B cell (primary cell): ENCODE measurements at regions not wholly inside any gene's neighbourhood (a gene's known extent, or its start where the extent isn't known, plus 50 kb on each side); places are given as distances from the start of the nearest gene placed in this dataset.
A peak's percentile ranks its signal among the peaks of the same experiment; 100 is the strongest.

Experiments used
- ATAC-seq: fragments of 200-7000 bp; cut with Tn5 transposase; one replicate; pipeline ENCODE4 v1.10.0; 2021; ENCODE audit warnings: low read depth, mild to moderate bottlenecking, moderate number of reproducible peaks, moderate library complexity
- CTCF ChIA-PET: fragments of 350-600 bp; sonication (Branson Sonifier 250); formaldehyde crosslinking; loops from one replicate; lab custom pipeline; 2021; ENCODE audit warnings: antibody characterized with exemption, inconsistent platforms; lab: Charles Lee
- POLR2A ChIA-PET: fragments of 350-600 bp; sonication (Branson Sonifier 250); formaldehyde crosslinking; loops from one replicate; lab custom pipeline; 2021; ENCODE audit warnings: antibody characterized with exemption; lab: Charles Lee
- DNase-seq: peaks from one replicate; pipeline ENCODE4 v3.0.0; 2013
- H2AFZ ChIP-seq: 2 replicates; pipeline ENCODE4 v1.6.1; 2012; ENCODE audit warnings: mild to moderate bottlenecking, low read depth, low read length; ENCODE audit not compliant: insufficient read depth, poor library complexity, severe bottlenecking
- H3K27ac ChIP-seq, 2 donors: 1 replicate in 1 of 2; 2 replicates in 1 of 2; pipeline ENCODE4 v1.5.1; 2012 to 2013; ENCODE audit warnings: low read length in 2 of 2, mild to moderate bottlenecking in 2 of 2, moderate library complexity in 1 of 2
- H3K27me3 ChIP-seq, 4 experiments: fragments of 200-600 bp in 1 of 4; sonication (generic) in 1 of 4; replicated peaks in 1 of 4; 1 replicate in 2 of 4; 2 replicates in 2 of 4; pipeline versions ENCODE4 v1.6.1 to v1.7.0; 2013 to 2016; ENCODE audit warnings: low read length in 3 of 4, mild to moderate bottlenecking in 2 of 4, mixed read lengths in 1 of 4, moderate library complexity in 1 of 4; ENCODE audit not compliant: insufficient read depth in 4 of 4, control insufficient read depth in 3 of 4; ENCODE audit errors: control extremely low read depth in 1 of 4
- H3K36me3 ChIP-seq, 2 experiments: replicated peaks in 1 of 2; 1 replicate in 1 of 2; 2 replicates in 1 of 2; pipeline versions ENCODE4 v1.6.1 to v1.7.1; 2013; ENCODE audit warnings: low read length in 1 of 2; ENCODE audit not compliant: insufficient read depth in 2 of 2, control insufficient read depth in 1 of 2; ENCODE audit errors: control extremely low read depth in 1 of 2, extremely low read depth in 1 of 2
- H3K4me1 ChIP-seq, 2 donors: fragments of 200-600 bp in 1 of 2; sonication (generic) in 1 of 2; 1 replicate in 1 of 2; 2 replicates in 1 of 2; pipeline versions ENCODE4 v1.5.1 to v1.6.1; 2013 to 2017; ENCODE audit warnings: low read length in 2 of 2; ENCODE audit not compliant: control insufficient read depth in 2 of 2, insufficient read depth in 2 of 2
- H3K4me2 ChIP-seq: replicated peaks from 2 replicates; pipeline ENCODE3; 2012; ENCODE audit warnings: mild to moderate bottlenecking, low read depth, low read length; ENCODE audit not compliant: poor library complexity, severe bottlenecking
- H3K4me3 ChIP-seq, 5 experiments: fragments of 200-600 bp in 1 of 5; sonication (generic) in 1 of 5; 1 replicate in 3 of 5; 2 replicates in 2 of 5; pipeline versions ENCODE4 v1.5.1 to v1.7.0; 2011 to 2016; ENCODE audit warnings: low read length in 4 of 5, mild to moderate bottlenecking in 4 of 5, low read depth in 2 of 5, control low read depth in 1 of 5, moderate library complexity in 1 of 5; ENCODE audit not compliant: insufficient read depth in 1 of 5; ENCODE audit errors: control extremely low read depth in 1 of 5, extremely low read depth in 1 of 5
- H3K79me2 ChIP-seq: fragments of 200-600 bp; sonication (generic); one replicate; pipeline ENCODE4 v1.6.0; 2016; ENCODE audit warnings: low read length; ENCODE audit not compliant: control insufficient read depth, insufficient read depth
- H3K9ac ChIP-seq: fragments of 200-600 bp; sonication (generic); 2 replicates; pipeline ENCODE4 v1.6.1; 2017; ENCODE audit warnings: mild to moderate bottlenecking, low read length, moderate library complexity
- H3K9me3 ChIP-seq, 3 donors: one replicate each; pipeline versions ENCODE4 v1.6.1 to v1.7.1; 2013; ENCODE audit warnings: low read length in 2 of 3; ENCODE audit not compliant: control insufficient read depth in 2 of 3, insufficient read depth in 1 of 3; ENCODE audit errors: control extremely low read depth in 1 of 3
- H4K20me1 ChIP-seq: 2 replicates; pipeline ENCODE4 v1.6.0; 2012; ENCODE audit warnings: mild to moderate bottlenecking, low read length; ENCODE audit not compliant: insufficient read depth, control insufficient read depth, poor library complexity, severe bottlenecking
- H3K27ac Mint-ChIP-seq: one replicate; pipeline ENCODE4 v1.8.0; 2021; ENCODE audit warnings: mixed read lengths
- H3K27me3 Mint-ChIP-seq: one replicate; pipeline ENCODE4 v1.8.0; 2021; ENCODE audit warnings: mixed read lengths
- H3K4me1 Mint-ChIP-seq: one replicate; pipeline ENCODE4 v1.8.0; 2021; ENCODE audit warnings: mixed read lengths
- H3K4me3 Mint-ChIP-seq: one replicate; pipeline ENCODE4 v1.8.0; 2021; ENCODE audit warnings: mixed read lengths
- H3K9me3 Mint-ChIP-seq: one replicate; pipeline ENCODE4 v1.8.0; 2022; ENCODE audit warnings: mixed read lengths; ENCODE audit not compliant: insufficient read depth
- EZH2 ChIP-seq: IDR thresholded peaks from 2 replicates; pipeline ENCODE4 v1.6.1; 2012; ENCODE audit warnings: borderline replicate concordance, low read depth, mild to moderate bottlenecking, moderate library complexity, low read length; ENCODE audit not compliant: insufficient read depth, poor library complexity, severe bottlenecking
- WGBS: methylation state at CpG from one replicate; pipeline ENCODE4 v1.1.5; 2013; ENCODE audit warnings: missing lambda C conversion rate; ENCODE audit not compliant: insufficient coverage; 5-methylcytosine and 5-hydroxymethylcytosine counted together
- intact Hi-C: fragments of 100-400 bp; cut with micrococcal nuclease; formaldehyde crosslinking; loops from one replicate; pipeline ENCODE4 v1.10.0; 2022
- TF ChIP-seq, protein P1 (sequence below): fragments of 200-600 bp; IDR thresholded peaks from one replicate; pipeline ENCODE4 v1.8.0; 2022; ENCODE audit warnings: antibody characterized with exemption, mild to moderate bottlenecking

DNA sequence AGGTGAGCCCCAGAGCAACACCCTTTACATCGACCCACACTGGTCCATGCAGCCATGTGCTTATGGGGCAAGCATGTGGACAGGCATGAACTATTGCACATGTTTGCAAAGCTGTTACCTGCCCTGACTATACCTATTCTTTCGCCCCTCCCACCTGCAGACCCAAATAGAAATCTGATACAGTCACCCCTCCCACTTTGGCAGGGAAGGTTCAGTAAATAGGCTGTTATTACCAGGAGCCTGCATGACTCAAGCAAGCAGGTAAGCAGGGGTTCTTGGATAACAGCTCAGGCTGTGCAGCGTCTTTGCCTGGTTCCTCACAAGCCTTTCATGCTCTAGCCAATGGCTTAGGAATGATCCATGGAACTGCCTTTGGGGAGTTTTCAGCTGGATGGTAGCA, 122.7 kb upstream of the DIPK2B start:
- no peak overlapping the region for H3K4me2 ChIP-seq
- no peaks in the 10 kb centered on the region for H3K79me2 ChIP-seq
- H3K4me1 Mint-ChIP-seq = no peaks in the 10 kb centered on the region
- WGBS = 100% methylated on average over 2 of the region's 3 CpGs
- no peaks in the 10 kb centered on the region for H3K9me3 Mint-ChIP-seq
- H3K4me3 Mint-ChIP-seq = no peak overlapping the region
- H3K27ac ChIP-seq = no peak overlapping the region
- no peaks in the 10 kb centered on the region for H3K9me3 ChIP-seq
- no peaks in the 10 kb centered on the region for H3K27me3 ChIP-seq
- H3K9ac ChIP-seq = no peak overlapping the region
- intact Hi-C loops = no loop called here
- H4K20me1 ChIP-seq = no peaks in the 10 kb centered on the region
- TF ChIP-seq, protein P1, sequence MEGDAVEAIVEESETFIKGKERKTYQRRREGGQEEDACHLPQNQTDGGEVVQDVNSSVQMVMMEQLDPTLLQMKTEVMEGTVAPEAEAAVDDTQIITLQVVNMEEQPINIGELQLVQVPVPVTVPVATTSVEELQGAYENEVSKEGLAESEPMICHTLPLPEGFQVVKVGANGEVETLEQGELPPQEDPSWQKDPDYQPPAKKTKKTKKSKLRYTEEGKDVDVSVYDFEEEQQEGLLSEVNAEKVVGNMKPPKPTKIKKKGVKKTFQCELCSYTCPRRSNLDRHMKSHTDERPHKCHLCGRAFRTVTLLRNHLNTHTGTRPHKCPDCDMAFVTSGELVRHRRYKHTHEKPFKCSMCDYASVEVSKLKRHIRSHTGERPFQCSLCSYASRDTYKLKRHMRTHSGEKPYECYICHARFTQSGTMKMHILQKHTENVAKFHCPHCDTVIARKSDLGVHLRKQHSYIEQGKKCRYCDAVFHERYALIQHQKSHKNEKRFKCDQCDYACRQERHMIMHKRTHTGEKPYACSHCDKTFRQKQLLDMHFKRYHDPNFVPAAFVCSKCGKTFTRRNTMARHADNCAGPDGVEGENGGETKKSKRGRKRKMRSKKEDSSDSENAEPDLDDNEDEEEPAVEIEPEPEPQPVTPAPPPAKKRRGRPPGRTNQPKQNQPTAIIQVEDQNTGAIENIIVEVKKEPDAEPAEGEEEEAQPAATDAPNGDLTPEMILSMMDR = no peak
- no peaks in the 10 kb centered on the region for H3K4me1 ChIP-seq
- no peaks in the 10 kb centered on the region for H3K27me3 Mint-ChIP-seq
- no peak overlapping the region for H3K4me3 ChIP-seq
- no peak overlapping the region for H2AFZ ChIP-seq
- no peak for ATAC-seq
- no peaks in the 10 kb centered on the region for H3K36me3 ChIP-seq
- ChIA-PET POLR2A (no interaction called here), CTCF (interaction anchor here (2.0 kb wide), 1 partner anchor 1085 kb away, joined by 6 read pairs; no protein-coding TSS in a partner anchor)
- DNase-seq = peak; percentile 1
- no peak overlapping the region for H3K27ac Mint-ChIP-seq

DNA sequence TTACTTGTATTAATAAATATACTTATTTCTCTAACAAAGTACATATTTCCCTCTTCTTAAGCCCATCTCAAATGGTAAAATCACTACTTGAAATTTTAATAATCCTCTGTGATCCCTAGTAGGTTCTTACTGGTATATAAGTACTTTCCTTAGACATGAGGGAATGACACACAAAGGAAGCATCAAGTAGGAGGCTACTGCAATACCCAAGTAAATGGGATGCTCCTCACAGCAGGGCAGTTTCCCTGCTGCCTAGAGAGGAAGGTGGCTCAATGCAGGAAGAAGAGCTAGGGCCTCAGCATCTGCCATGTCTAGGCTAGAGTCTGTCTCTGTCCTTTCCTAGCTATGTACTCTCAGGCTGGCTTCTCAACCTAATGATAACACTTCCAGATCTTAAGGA, 122.1 kb upstream of the DIPK2B start:
- CTCF ChIA-PET = interaction anchor here (2.0 kb wide), 1 partner anchor 1086 kb away, joined by 6 read pairs; no protein-coding TSS in a partner anchor
- H3K27ac ChIP-seq = no peak overlapping the region
- no peaks in the 10 kb centered on the region for H3K36me3 ChIP-seq
- POLR2A ChIA-PET = no interaction called here
- H3K9ac ChIP-seq = no peak overlapping the region
- no peaks in the 10 kb centered on the region for H3K79me2 ChIP-seq
- ATAC-seq = no peak
- no peak for DNase-seq
- TF ChIP-seq EZH2 = no peak
- TF ChIP-seq, protein P1 = no peak
- Mint-ChIP-seq H3K9me3 (no peaks in the 10 kb centered on the region), H3K4me1 (no peaks in the 10 kb centered on the region), H3K27me3 (peaks cover 3% of the 10 kb centered on the region), H3K4me3 (no peak overlapping the region), H3K27ac (no peak overlapping the region)
- no peak overlapping the region for H2AFZ ChIP-seq
- no peaks in the 10 kb centered on the region for H3K27me3 ChIP-seq
- no peaks in the 10 kb centered on the region for H3K4me1 ChIP-seq
- no peak overlapping the region for H3K4me3 ChIP-seq
- H4K20me1 ChIP-seq = no peaks in the 10 kb centered on the region
- no peaks in the 10 kb centered on the region for H3K9me3 ChIP-seq
- H3K4me2 ChIP-seq = no peak overlapping the region
- intact Hi-C loops = no loop called here
